ENCODE measurements at regions not wholly inside any gene's neighbourhood (a gene's known extent, or its start where the extent isn't known, plus 50 kb on each side); places are given as distances from the start of the nearest gene placed in this dataset.

- TF ChIP-seq CTCF (IDR thresholded peaks at IDR 0.05; ENCODE audit: low read length) (no peak), EZH2 (IDR thresholded peaks at IDR 0.05; ENCODE audit: borderline replicate concordance, low read length) (no peak)
- H4K20me1 ChIP-seq (ENCODE audit: insufficient read depth, low read length): no peaks in the 10 kb centered on the region
- no peak overlapping the region for H2AFZ ChIP-seq (ENCODE audit: low read length)
- H3K4me1 ChIP-seq (ENCODE audit: insufficient read depth, low read length, severe bottlenecking): no peaks in the 10 kb centered on the region
- no peaks in the 10 kb centered on the region for H3K36me3 ChIP-seq (ENCODE audit: insufficient read depth, low read length)
- H3K9ac ChIP-seq (ENCODE audit: low read length): no peak overlapping the region
- no peak overlapping the region for H3K4me2 ChIP-seq (ENCODE audit: low read length)
- H3F3A ChIP-seq (ENCODE audit: insufficient read depth, low read length): no peaks in the 10 kb centered on the region
- H3K27ac ChIP-seq (ENCODE audit: low read depth, low read length, poor library complexity, severe bottlenecking): no peak overlapping the region
- no peaks in the 10 kb centered on the region for H3K9me2 ChIP-seq (ENCODE audit: low read depth, low read length)
- H3K27me3 ChIP-seq (ENCODE audit: insufficient read depth, low read length): no peaks in the 10 kb centered on the region; the same call in 1 of the 2 replicates
- H3K79me2 ChIP-seq (ENCODE audit: insufficient read depth, low read length): no peaks in the 10 kb centered on the region
- no peak overlapping the region for H3K4me3 ChIP-seq (ENCODE audit: low read depth, low read length, poor library complexity, severe bottlenecking)
- H3K9me3 ChIP-seq (ENCODE audit: low read length): no peaks in the 10 kb centered on the region
Measured at GRCh38 chr12:131618303-131618658, 92.6 kb upstream of the SFSWAP start.

GRCh38 chr12:131618701-131619100, 92.2 kb upstream of the SFSWAP start:
- H4K20me1 ChIP-seq (ENCODE audit: insufficient read depth, low read length): no peaks in the 10 kb centered on the region
- H3K4me3 ChIP-seq (ENCODE audit: low read depth, low read length, poor library complexity, severe bottlenecking): no peak overlapping the region
- H3K27me3 ChIP-seq (ENCODE audit: insufficient read depth, low read length): no peaks in the 10 kb centered on the region; the same call in 1 of the 2 replicates
- H3K9ac ChIP-seq (ENCODE audit: low read length): no peak overlapping the region
- H3K36me3 ChIP-seq (ENCODE audit: insufficient read depth, low read length): no peaks in the 10 kb centered on the region
- no peak overlapping the region for H3K4me2 ChIP-seq (ENCODE audit: low read length)
- no peak overlapping the region for H2AFZ ChIP-seq (ENCODE audit: low read length)
- H3F3A ChIP-seq (ENCODE audit: insufficient read depth, low read length): no peaks in the 10 kb centered on the region
- H3K9me3 ChIP-seq (ENCODE audit: low read length): no peaks in the 10 kb centered on the region
- no peaks in the 10 kb centered on the region for H3K9me2 ChIP-seq (ENCODE audit: low read depth, low read length)
- no peak overlapping the region for H3K27ac ChIP-seq (ENCODE audit: low read depth, low read length, poor library complexity, severe bottlenecking)
- TF ChIP-seq EZH2 (IDR thresholded peaks at IDR 0.05; ENCODE audit: borderline replicate concordance, low read length): no peak
- H3K79me2 ChIP-seq (ENCODE audit: insufficient read depth, low read length): no peaks in the 10 kb centered on the region
- no peaks in the 10 kb centered on the region for H3K4me1 ChIP-seq (ENCODE audit: insufficient read depth, low read length, severe bottlenecking)

- Histone ChIP-seq H3K4me2 (ENCODE audit: low read length) (no peak overlapping the region), H3K79me2 (ENCODE audit: insufficient read depth, low read length) (no peaks in the 10 kb centered on the region), H3K4me3 (ENCODE audit: low read depth, low read length, poor library complexity, severe bottlenecking) (no peak overlapping the region), H3K9me3 (ENCODE audit: low read length) (no peaks in the 10 kb centered on the region), H3K9me2 (ENCODE audit: low read depth, low read length) (no peaks in the 10 kb centered on the region), H2AFZ (ENCODE audit: low read length) (no peak overlapping the region), H3F3A (ENCODE audit: insufficient read depth, low read length) (no peaks in the 10 kb centered on the region), H3K4me1 (ENCODE audit: insufficient read depth, low read length, severe bottlenecking) (no peaks in the 10 kb centered on the region), H4K20me1 (ENCODE audit: insufficient read depth, low read length) (no peaks in the 10 kb centered on the region), H3K27ac (ENCODE audit: low read depth, low read length, poor library complexity, severe bottlenecking) (no peak overlapping the region), H3K27me3 (ENCODE audit: insufficient read depth, low read length) (no peaks in the 10 kb centered on the region; the same call in 1 of the 2 replicates), H3K9ac (ENCODE audit: low read length) (no peak overlapping the region), H3K36me3 (ENCODE audit: insufficient read depth, low read length) (no peaks in the 10 kb centered on the region)
- TF ChIP-seq EZH2 (IDR thresholded peaks at IDR 0.05; ENCODE audit: borderline replicate concordance, low read length): no peak
- TF ChIP-seq CTCF (IDR thresholded peaks at IDR 0.05; ENCODE audit: low read length): no peak
Measured at GRCh38 chr12:131619106-131619642, 91.7 kb upstream of the SFSWAP start.

Measured in OCI-LY1 (cell line).